H9 (cell line): ENCODE measurements at regions not wholly inside any gene's neighbourhood (a gene's known extent, or its start where the extent isn't known, plus 50 kb on each side); places are given as distances from the start of the nearest gene placed in this dataset.

Source experiments
- DNase-seq: peaks from one replicate; pipeline ENCODE4 v3.0.0-alpha.2; 2017
- H2AFZ ChIP-seq: one replicate; pipeline ENCODE4 v1.6.1; 2013; ENCODE audit warnings: mild to moderate bottlenecking, low read length, control low read depth, moderate library complexity
- H2AK5ac ChIP-seq: 2 replicates; pipeline ENCODE4 v1.6.1; 2013; ENCODE audit warnings: low read length, control low read depth, mixed read lengths; ENCODE audit not compliant: insufficient read length
- H2BK120ac ChIP-seq: one replicate; pipeline ENCODE4 v1.6.1; 2013; ENCODE audit warnings: low read depth, mild to moderate bottlenecking, low read length, control low read depth, inconsistent platforms; ENCODE audit not compliant: poor library complexity, severe bottlenecking
- H2BK12ac ChIP-seq: 2 replicates; pipeline ENCODE4 v1.6.1; 2013; ENCODE audit warnings: low read length, control low read depth, mixed read lengths, low read depth; ENCODE audit not compliant: insufficient read length
- H2BK15ac ChIP-seq: 2 replicates; pipeline ENCODE4 v1.6.1; 2013; ENCODE audit warnings: low read depth, low read length, control low read depth
- H2BK20ac ChIP-seq: one replicate; pipeline ENCODE4 v1.6.1; 2013; ENCODE audit warnings: low read depth, mild to moderate bottlenecking, low read length, control low read depth, inconsistent platforms; ENCODE audit not compliant: poor library complexity, severe bottlenecking
- H2BK5ac ChIP-seq: 2 replicates; pipeline ENCODE4 v1.6.1; 2013; ENCODE audit warnings: low read length, control low read depth, mixed read lengths; ENCODE audit not compliant: insufficient read length
- H3K14ac ChIP-seq: 2 replicates; pipeline ENCODE4 v1.6.1; 2013; ENCODE audit warnings: low read length, control low read depth; ENCODE audit not compliant: insufficient read depth
- H3K18ac ChIP-seq: 2 replicates; pipeline ENCODE4 v1.6.1; 2013; ENCODE audit warnings: low read depth, mild to moderate bottlenecking, mixed read lengths, low read length, control low read depth; ENCODE audit not compliant: insufficient read length
- H3K23ac ChIP-seq: 2 replicates; pipeline ENCODE4 v1.6.1; 2013; ENCODE audit warnings: low read length, control low read depth, mixed read lengths, low read depth; ENCODE audit not compliant: insufficient read length
- H3K23me2 ChIP-seq: 2 replicates; pipeline ENCODE4 v1.6.1; 2013; ENCODE audit warnings: low read depth, mild to moderate bottlenecking, mixed read lengths, low read length, control low read depth; ENCODE audit not compliant: insufficient read length, poor library complexity, severe bottlenecking
- H3K27ac ChIP-seq: 2 replicates; pipeline ENCODE4 v1.5.1; 2013; ENCODE audit warnings: low read length, control low read depth, mixed read lengths, low read depth; ENCODE audit not compliant: insufficient read length
- H3K27me3 ChIP-seq: 2 replicates; pipeline ENCODE4 v1.6.1; 2013; ENCODE audit warnings: low read length, control low read depth, inconsistent platforms; ENCODE audit not compliant: insufficient read depth
- H3K4ac ChIP-seq: 2 replicates; pipeline ENCODE4 v1.6.1; 2013; ENCODE audit warnings: low read depth, mild to moderate bottlenecking, control low read depth, inconsistent platforms, low read length, moderate library complexity
- H3K4me1 ChIP-seq: 2 replicates; pipeline ENCODE4 v1.6.1; 2013; ENCODE audit warnings: low read length, control low read depth, inconsistent platforms; ENCODE audit not compliant: insufficient read depth
- H3K4me2 ChIP-seq: 2 replicates; pipeline ENCODE4 v1.6.1; 2013; ENCODE audit warnings: low read length, control low read depth, mixed read lengths; ENCODE audit not compliant: insufficient read length, insufficient read depth
- H3K56ac ChIP-seq: 2 replicates; pipeline ENCODE4 v1.6.1; 2013; ENCODE audit warnings: low read depth, mild to moderate bottlenecking, mixed read lengths, low read length, control low read depth; ENCODE audit not compliant: insufficient read length
- H3K79me1 ChIP-seq: 2 replicates; pipeline ENCODE4 v1.6.1; 2013; ENCODE audit warnings: low read depth, mild to moderate bottlenecking, moderate library complexity, low read length, control low read depth, inconsistent platforms; ENCODE audit not compliant: insufficient read depth, poor library complexity, severe bottlenecking
- H3K79me2 ChIP-seq: 2 replicates; pipeline ENCODE4 v1.6.1; 2013; ENCODE audit warnings: low read length, control low read depth, inconsistent platforms; ENCODE audit not compliant: insufficient read depth
- H3K9ac ChIP-seq: 2 replicates; pipeline ENCODE4 v1.6.1; 2013; ENCODE audit warnings: low read length, control low read depth, mixed read lengths; ENCODE audit not compliant: insufficient read length; ENCODE audit errors: extremely low read depth
- H3K9me3 ChIP-seq: one replicate; pipeline ENCODE4 v1.6.1; 2013; ENCODE audit warnings: low read depth, low read length, inconsistent platforms; ENCODE audit not compliant: control insufficient read depth
- H3T11ph ChIP-seq: one replicate; pipeline ENCODE4 v1.6.1; 2013; ENCODE audit warnings: mild to moderate bottlenecking, low read length, control low read depth, inconsistent platforms
- H4K20me1 ChIP-seq: one replicate; pipeline ENCODE4 v1.6.1; 2013; ENCODE audit not compliant: control insufficient read depth, insufficient read length, insufficient read depth
- H4K5ac ChIP-seq: 2 replicates; pipeline ENCODE4 v1.6.1; 2013; ENCODE audit warnings: low read depth, mild to moderate bottlenecking, mixed read lengths, low read length, control low read depth; ENCODE audit not compliant: insufficient read length
- H4K8ac ChIP-seq: replicated peaks from 2 replicates; pipeline ENCODE4 v1.6.1; 2013; ENCODE audit warnings: low read length, control low read depth, mixed read lengths, low read depth; ENCODE audit not compliant: insufficient read length
- H4K91ac ChIP-seq: 2 replicates; pipeline ENCODE4 v1.6.1; 2013; ENCODE audit warnings: low read depth, mild to moderate bottlenecking, moderate library complexity, mixed read lengths, low read length, control low read depth; ENCODE audit not compliant: insufficient read length
- H3K27ac Mint-ChIP-seq, 3 experiments: 2 replicates in 2 of 3; 3 replicates in 1 of 3; pipeline ENCODE4 v1.8.0; 2020 to 2021; ENCODE audit warnings: mixed read lengths in 3 of 3, mild to moderate bottlenecking in 1 of 3, moderate library complexity in 1 of 3
- H3K27me3 Mint-ChIP-seq: 2 replicates; pipeline ENCODE4 v1.8.0; 2021; ENCODE audit warnings: low read depth, mild to moderate bottlenecking, moderate library complexity, mixed read lengths
- H3K36me3 Mint-ChIP-seq, 3 experiments: 2 replicates in 2 of 3; 3 replicates in 1 of 3; pipeline ENCODE4 v1.8.0; 2020 to 2021; ENCODE audit warnings: low read depth in 3 of 3, mixed read lengths in 3 of 3; ENCODE audit not compliant: insufficient read depth in 1 of 3
- H3K4me1 Mint-ChIP-seq, 2 experiments: 2 replicates each; pipeline ENCODE4 v1.8.0; 2020; ENCODE audit warnings: mixed read lengths in 2 of 2
- H3K4me3 Mint-ChIP-seq, 2 experiments: 2 replicates in 1 of 2; 3 replicates in 1 of 2; pipeline ENCODE4 v1.8.0; 2020 to 2021; ENCODE audit warnings: mild to moderate bottlenecking in 2 of 2, mixed read lengths in 2 of 2, moderate library complexity in 1 of 2
- H3K9me3 Mint-ChIP-seq, 2 experiments: 2 replicates in 1 of 2; 3 replicates in 1 of 2; pipeline ENCODE4 v1.8.0; 2020; ENCODE audit warnings: mild to moderate bottlenecking in 2 of 2, mixed read lengths in 2 of 2, moderate library complexity in 1 of 2
- WGBS: extraction: QIAGEN DNeasy Blood & Tissue Kit; methylation state at CpG from one replicate; pipeline ENCODE4 v1.1.7; 2013; ENCODE audit warnings: missing lambda C conversion rate, low lambda C conversion rate, mixed read lengths; ENCODE audit not compliant: insufficient read length; ENCODE audit errors: extremely low coverage; 5-methylcytosine and 5-hydroxymethylcytosine counted together
- TF ChIP-seq, protein P1 (sequence below): fragments of 200-600 bp; sonication (generic); conservative IDR thresholded peaks from 3 replicates; pipeline ENCODE4 v1.8.0; 2021; ENCODE audit warnings: antibody characterized with exemption, mild to moderate bottlenecking

- Histone ChIP-seq H3K9me3 (no peaks in the 10 kb centered on the region), H3K18ac (no peak overlapping the region), H3K23me2 (no peaks in the 10 kb centered on the region), H3K27me3 (peaks cover 6% of the 10 kb centered on the region; the same call in 1 of the 2 replicates), H3K23ac (no peak overlapping the region), H2BK12ac (no peak overlapping the region), H3K79me2 (no peaks in the 10 kb centered on the region), H2BK20ac (peak overlapping the region; percentile 90), H2BK5ac (no peak overlapping the region), H4K8ac (no peak overlapping the region), H3K9ac (no peak overlapping the region), H3T11ph (no peak overlapping the region), H3K79me1 (no peaks in the 10 kb centered on the region), H3K56ac (no peak overlapping the region), H2AK5ac (no peak overlapping the region), H4K5ac (no peak overlapping the region), H3K27ac (no peak overlapping the region), H4K20me1 (no peaks in the 10 kb centered on the region), H3K4ac (no peak overlapping the region), H3K4me1 (peaks cover 14% of the 10 kb centered on the region; the same call in 1 of the 2 replicates), H3K4me2 (peak overlapping the region; percentile 54), H2BK15ac (no peak overlapping the region), H2BK120ac (no peak overlapping the region), H4K91ac (no peak overlapping the region), H3K14ac (no peak overlapping the region), H2AFZ (peak overlapping the region; percentile 22)
- Mint-ChIP-seq H3K4me1 (peaks cover 34 to 38% of the 10 kb centered on the region in 2 experiments), H3K36me3 (no peaks in the 10 kb centered on the region), H3K9me3 (no peaks in the 10 kb centered on the region), H3K27ac (no peak overlapping the region), H3K4me3 (no peak overlapping the region), H3K27me3 (peaks cover 76% of the 10 kb centered on the region)
- WGBS: no CpG with 5 or more reads among the region's 7 CpGs
- DNase-seq: no peak
- TF ChIP-seq, protein P1, sequence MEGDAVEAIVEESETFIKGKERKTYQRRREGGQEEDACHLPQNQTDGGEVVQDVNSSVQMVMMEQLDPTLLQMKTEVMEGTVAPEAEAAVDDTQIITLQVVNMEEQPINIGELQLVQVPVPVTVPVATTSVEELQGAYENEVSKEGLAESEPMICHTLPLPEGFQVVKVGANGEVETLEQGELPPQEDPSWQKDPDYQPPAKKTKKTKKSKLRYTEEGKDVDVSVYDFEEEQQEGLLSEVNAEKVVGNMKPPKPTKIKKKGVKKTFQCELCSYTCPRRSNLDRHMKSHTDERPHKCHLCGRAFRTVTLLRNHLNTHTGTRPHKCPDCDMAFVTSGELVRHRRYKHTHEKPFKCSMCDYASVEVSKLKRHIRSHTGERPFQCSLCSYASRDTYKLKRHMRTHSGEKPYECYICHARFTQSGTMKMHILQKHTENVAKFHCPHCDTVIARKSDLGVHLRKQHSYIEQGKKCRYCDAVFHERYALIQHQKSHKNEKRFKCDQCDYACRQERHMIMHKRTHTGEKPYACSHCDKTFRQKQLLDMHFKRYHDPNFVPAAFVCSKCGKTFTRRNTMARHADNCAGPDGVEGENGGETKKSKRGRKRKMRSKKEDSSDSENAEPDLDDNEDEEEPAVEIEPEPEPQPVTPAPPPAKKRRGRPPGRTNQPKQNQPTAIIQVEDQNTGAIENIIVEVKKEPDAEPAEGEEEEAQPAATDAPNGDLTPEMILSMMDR: no peak
Measured at GRCh38 chr15:95912280-95912625, 418.2 kb upstream of the NR2F2 start.
